ENCODE measurements at regions not wholly inside any gene's neighbourhood (a gene's known extent, or its start where the extent isn't known, plus 50 kb on each side); places are given as distances from the start of the nearest gene placed in this dataset.

DNA sequence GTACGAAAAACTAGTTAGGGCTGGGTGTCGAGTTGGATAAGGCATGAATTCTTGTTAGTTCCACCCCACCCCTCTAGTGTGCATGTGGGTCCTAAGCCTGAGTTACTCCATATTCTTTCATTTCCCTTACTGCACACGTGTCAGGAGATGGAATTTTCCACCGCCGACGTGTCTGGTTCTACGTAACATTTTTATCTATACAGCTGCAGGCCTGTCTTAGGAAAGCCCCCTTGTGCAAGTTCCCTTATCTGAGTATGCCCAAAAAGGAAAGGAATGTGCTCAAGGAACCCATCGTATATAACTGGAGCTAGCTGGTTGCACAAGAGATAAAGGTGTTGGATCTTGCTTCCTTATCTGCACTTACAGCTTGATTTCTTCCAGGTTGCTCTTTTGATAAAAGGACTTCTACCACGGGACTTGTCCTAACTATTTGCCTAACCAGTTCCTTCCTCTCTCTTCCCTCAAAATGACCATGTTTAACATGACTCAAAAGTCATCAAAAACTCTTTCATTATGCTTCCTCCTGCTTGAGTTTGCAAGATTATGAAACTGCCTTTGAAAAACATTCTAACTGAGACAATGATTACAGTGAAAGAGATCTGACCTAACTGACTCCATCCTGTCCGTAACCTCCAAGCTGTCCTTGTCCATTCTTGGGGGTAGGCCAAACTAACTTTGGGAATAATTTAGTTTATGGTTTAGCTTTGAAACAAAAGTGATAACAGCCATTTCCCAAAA is 181.4 kb downstream of the AKR1D1 start:
- Histone ChIP-seq H3K9me3 (ENCODE audit: control insufficient read depth, low read length) (peaks cover 7% of the 10 kb centered on the region), H2BK15ac (ENCODE audit: low read depth, poor library complexity, severe bottlenecking) (no peak overlapping the region), H3K79me1 (replicated peaks; ENCODE audit: low read length, poor library complexity, severe bottlenecking) (no peaks in the 10 kb centered on the region), H2BK12ac (ENCODE audit: low read length in 2 of 2) (no peak overlapping the region), H2BK120ac (ENCODE audit: low read depth, low read length) (no peak overlapping the region), H3K27ac (ENCODE audit: low read length, poor library complexity, severe bottlenecking) (no peak overlapping the region), H2BK5ac (ENCODE audit: low read depth, low read length, poor library complexity, severe bottlenecking) (no peak overlapping the region), H3K18ac (ENCODE audit: low read depth in 1 of 2, low read length in 2 of 2) (no peak overlapping the region), H3K4ac (ENCODE audit: low read depth in 1 of 2, low read length in 2 of 2) (peak overlapping the region in 1 of 2 experiments; percentile 16), H3K4me1 (ENCODE audit: control insufficient read depth, insufficient read depth, low read depth, low read length) (peaks cover 3% of the 10 kb centered on the region), H3K4me3 (ENCODE audit: insufficient read depth in 1 of 2, low read depth in 1 of 2, low read length in 2 of 2) (no peak overlapping the region), H3K27me3 (ENCODE audit: control insufficient read depth in 1 of 2, insufficient read depth in 1 of 2, low read length in 2 of 2) (no peaks in the 10 kb centered on the region), H4K91ac (ENCODE audit: low read length) (no peak overlapping the region), H2AK5ac (ENCODE audit: low read length, severe bottlenecking) (no peak overlapping the region), H3K9ac (ENCODE audit: low read length) (no peak overlapping the region), H3K14ac (ENCODE audit: low read length in 2 of 2) (no peak overlapping the region), H3K23ac (ENCODE audit: low read length in 2 of 2) (no peak overlapping the region), H3K4me2 (ENCODE audit: low read length, poor library complexity, severe bottlenecking) (no peak overlapping the region), H2AFZ (ENCODE audit: low read depth, low read length) (no peak overlapping the region), H3K36me3 (ENCODE audit: control insufficient read depth in 1 of 2, insufficient read depth in 2 of 2, low read depth in 1 of 2, low read length in 2 of 2) (no peaks in the 10 kb centered on the region), H4K8ac (ENCODE audit: low read length) (no peak overlapping the region)
- 40% methylated on average over 9 of the region's 10 CpGs for WGBS
- peak; percentile 83 for DNase-seq

DNA sequence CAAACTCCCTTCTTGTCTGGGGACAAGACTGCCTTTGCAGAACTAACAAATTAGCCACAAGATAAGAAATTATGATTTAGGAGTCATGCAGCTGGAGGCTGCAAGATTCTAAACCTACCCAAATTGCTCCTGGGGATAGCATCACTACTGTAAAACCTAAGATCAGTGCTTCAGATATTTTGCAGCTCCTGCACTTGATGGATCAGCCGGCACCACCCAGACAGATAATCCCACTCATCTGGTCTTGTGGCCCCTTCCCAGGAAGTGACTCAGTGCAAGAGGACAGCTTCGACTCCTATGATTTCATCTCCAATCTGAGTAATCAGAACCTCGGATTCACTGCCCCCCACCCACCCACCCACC is 181.9 kb downstream of the AKR1D1 start:
- Histone ChIP-seq H2BK120ac (ENCODE audit: low read depth, low read length) (no peak overlapping the region), H3K18ac (ENCODE audit: low read depth in 1 of 2, low read length in 2 of 2) (no peak overlapping the region), H2AK5ac (ENCODE audit: low read length, severe bottlenecking) (no peak overlapping the region), H3K36me3 (ENCODE audit: control insufficient read depth in 1 of 2, insufficient read depth in 2 of 2, low read depth in 1 of 2, low read length in 2 of 2) (no peaks in the 10 kb centered on the region), H3K9me3 (ENCODE audit: control insufficient read depth, low read length) (peaks cover 7% of the 10 kb centered on the region), H2BK15ac (ENCODE audit: low read depth, poor library complexity, severe bottlenecking) (no peak overlapping the region), H2BK12ac (ENCODE audit: low read length in 2 of 2) (no peak overlapping the region), H3K14ac (ENCODE audit: low read length in 2 of 2) (no peak overlapping the region), H4K91ac (ENCODE audit: low read length) (no peak overlapping the region), H3K27ac (ENCODE audit: low read length, poor library complexity, severe bottlenecking) (no peak overlapping the region), H3K4ac (ENCODE audit: low read depth in 1 of 2, low read length in 2 of 2) (no peak overlapping the region), H2BK5ac (ENCODE audit: low read depth, low read length, poor library complexity, severe bottlenecking) (no peak overlapping the region), H3K27me3 (ENCODE audit: control insufficient read depth in 1 of 2, insufficient read depth in 1 of 2, low read length in 2 of 2) (no peaks in the 10 kb centered on the region), H3K9ac (ENCODE audit: low read length) (no peak overlapping the region), H3K4me1 (ENCODE audit: control insufficient read depth, insufficient read depth, low read depth, low read length) (peaks cover 3% of the 10 kb centered on the region), H3K23ac (ENCODE audit: low read length in 2 of 2) (no peak overlapping the region), H3K4me3 (ENCODE audit: insufficient read depth in 1 of 2, low read depth in 1 of 2, low read length in 2 of 2) (no peak overlapping the region), H2AFZ (ENCODE audit: low read depth, low read length) (no peak overlapping the region), H3K4me2 (ENCODE audit: low read length, poor library complexity, severe bottlenecking) (no peak overlapping the region), H3K79me1 (replicated peaks; ENCODE audit: low read length, poor library complexity, severe bottlenecking) (no peaks in the 10 kb centered on the region), H4K8ac (ENCODE audit: low read length) (no peak overlapping the region)
- peak; percentile 47 for DNase-seq
- 20% methylated on average over 3 of the region's 3 CpGs for WGBS

DNA sequence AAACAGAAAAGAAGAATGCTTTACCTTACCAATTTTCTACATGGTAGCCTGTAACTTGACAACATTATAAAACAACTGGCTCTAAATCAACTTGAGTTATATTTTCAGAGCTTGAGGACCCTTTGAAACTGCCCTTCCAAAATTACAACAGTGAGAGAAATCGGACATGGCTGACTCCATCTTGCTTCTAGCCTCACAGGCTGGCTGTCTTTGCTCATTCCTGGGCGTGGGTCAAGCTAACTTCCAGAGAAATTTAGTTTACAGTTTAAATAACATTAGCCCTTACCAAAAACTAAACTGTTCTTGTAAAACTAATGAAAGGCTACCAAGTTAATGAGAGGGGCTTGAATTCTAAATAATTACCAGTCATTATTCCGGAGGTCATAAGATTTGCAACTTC is 183.4 kb downstream of the AKR1D1 start:
- Histone ChIP-seq H2BK5ac (ENCODE audit: low read depth, low read length, poor library complexity, severe bottlenecking) (no peak overlapping the region), H3K4me1 (ENCODE audit: control insufficient read depth, insufficient read depth, low read depth, low read length) (peaks cover 2% of the 10 kb centered on the region), H3K9me3 (ENCODE audit: control insufficient read depth, low read length) (peaks cover 2% of the 10 kb centered on the region), H3K23ac (ENCODE audit: low read length in 2 of 2) (no peak overlapping the region), H3K27me3 (ENCODE audit: control insufficient read depth in 1 of 2, insufficient read depth in 1 of 2, low read length in 2 of 2) (no peaks in the 10 kb centered on the region), H2BK15ac (ENCODE audit: low read depth, poor library complexity, severe bottlenecking) (no peak overlapping the region), H3K4me2 (ENCODE audit: low read length, poor library complexity, severe bottlenecking) (no peak overlapping the region), H2BK120ac (ENCODE audit: low read depth, low read length) (no peak overlapping the region), H3K27ac (ENCODE audit: low read length, poor library complexity, severe bottlenecking) (no peak overlapping the region), H3K4me3 (ENCODE audit: insufficient read depth in 1 of 2, low read depth in 1 of 2, low read length in 2 of 2) (no peak overlapping the region), H2AFZ (ENCODE audit: low read depth, low read length) (no peak overlapping the region), H4K8ac (ENCODE audit: low read length) (no peak overlapping the region), H3K36me3 (ENCODE audit: control insufficient read depth in 1 of 2, insufficient read depth in 2 of 2, low read depth in 1 of 2, low read length in 2 of 2) (no peaks in the 10 kb centered on the region), H3K9ac (ENCODE audit: low read length) (no peak overlapping the region), H3K18ac (ENCODE audit: low read depth in 1 of 2, low read length in 2 of 2) (no peak overlapping the region), H2BK12ac (ENCODE audit: low read length in 2 of 2) (no peak overlapping the region), H2AK5ac (ENCODE audit: low read length, severe bottlenecking) (no peak overlapping the region), H3K14ac (ENCODE audit: low read length in 2 of 2) (no peak overlapping the region), H3K79me1 (replicated peaks; ENCODE audit: low read length, poor library complexity, severe bottlenecking) (no peaks in the 10 kb centered on the region), H3K4ac (ENCODE audit: low read depth in 1 of 2, low read length in 2 of 2) (no peak overlapping the region), H4K91ac (ENCODE audit: low read length) (no peak overlapping the region)
- no peak for DNase-seq
- 67% methylated on average over 1 of the region's 3 CpGs for WGBS

DNA sequence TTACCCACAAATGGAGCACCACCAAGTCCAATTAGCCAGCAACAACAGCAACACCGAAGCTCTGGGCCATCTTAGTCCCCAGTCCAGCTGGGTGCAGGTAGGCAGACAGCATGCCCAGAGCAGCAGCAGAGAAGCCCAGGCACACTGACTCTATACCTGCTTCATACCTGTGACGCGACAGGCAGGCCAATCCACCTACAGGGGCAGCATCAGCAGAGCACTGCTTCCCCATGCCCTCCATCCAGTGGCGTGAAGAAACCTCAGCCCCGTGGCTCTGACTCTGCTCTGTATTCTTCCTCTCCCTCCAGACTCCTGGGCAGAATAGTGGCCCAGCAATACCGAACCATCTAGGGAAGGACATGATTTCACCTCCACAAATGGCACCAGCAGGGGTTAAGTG is 191.7 kb downstream of the AKR1D1 start:
- Histone ChIP-seq H2BK15ac (ENCODE audit: low read depth, poor library complexity, severe bottlenecking) (no peak overlapping the region), H2BK5ac (ENCODE audit: low read depth, low read length, poor library complexity, severe bottlenecking) (no peak overlapping the region), H2BK120ac (ENCODE audit: low read depth, low read length) (no peak overlapping the region), H3K36me3 (ENCODE audit: control insufficient read depth in 1 of 2, insufficient read depth in 2 of 2, low read depth in 1 of 2, low read length in 2 of 2) (no peaks in the 10 kb centered on the region), H3K18ac (ENCODE audit: low read depth in 1 of 2, low read length in 2 of 2) (no peak overlapping the region), H3K27ac (ENCODE audit: low read length, poor library complexity, severe bottlenecking) (no peak overlapping the region), H3K79me1 (replicated peaks; ENCODE audit: low read length, poor library complexity, severe bottlenecking) (no peaks in the 10 kb centered on the region), H2AK5ac (ENCODE audit: low read length, severe bottlenecking) (peak overlapping the region; percentile 10), H4K8ac (ENCODE audit: low read length) (no peak overlapping the region), H2AFZ (ENCODE audit: low read depth, low read length) (no peak overlapping the region), H4K91ac (ENCODE audit: low read length) (no peak overlapping the region), H3K27me3 (ENCODE audit: control insufficient read depth in 1 of 2, insufficient read depth in 1 of 2, low read length in 2 of 2) (no peaks in the 10 kb centered on the region), H3K4ac (ENCODE audit: low read depth in 1 of 2, low read length in 2 of 2) (no peak overlapping the region), H3K9ac (ENCODE audit: low read length) (no peak overlapping the region), H3K23ac (ENCODE audit: low read length in 2 of 2) (no peak overlapping the region), H3K9me3 (ENCODE audit: control insufficient read depth, low read length) (peaks cover 17% of the 10 kb centered on the region), H3K14ac (ENCODE audit: low read length in 2 of 2) (no peak overlapping the region), H3K4me1 (ENCODE audit: control insufficient read depth, insufficient read depth, low read depth, low read length) (no peaks in the 10 kb centered on the region), H2BK12ac (ENCODE audit: low read length in 2 of 2) (no peak overlapping the region), H3K4me3 (ENCODE audit: insufficient read depth in 1 of 2, low read depth in 1 of 2, low read length in 2 of 2) (no peak overlapping the region), H3K4me2 (ENCODE audit: low read length, poor library complexity, severe bottlenecking) (no peak overlapping the region)
- 84% methylated on average over 6 of the region's 6 CpGs for WGBS
- DNase-seq, result no peak

All from mesenchymal stem cell (in vitro differentiated cells and primary cell).